ENCODE measurements at regions not wholly inside any gene's neighbourhood (a gene's known extent, or its start where the extent isn't known, plus 50 kb on each side); places are given as distances from the start of the nearest gene placed in this dataset.

DNA sequence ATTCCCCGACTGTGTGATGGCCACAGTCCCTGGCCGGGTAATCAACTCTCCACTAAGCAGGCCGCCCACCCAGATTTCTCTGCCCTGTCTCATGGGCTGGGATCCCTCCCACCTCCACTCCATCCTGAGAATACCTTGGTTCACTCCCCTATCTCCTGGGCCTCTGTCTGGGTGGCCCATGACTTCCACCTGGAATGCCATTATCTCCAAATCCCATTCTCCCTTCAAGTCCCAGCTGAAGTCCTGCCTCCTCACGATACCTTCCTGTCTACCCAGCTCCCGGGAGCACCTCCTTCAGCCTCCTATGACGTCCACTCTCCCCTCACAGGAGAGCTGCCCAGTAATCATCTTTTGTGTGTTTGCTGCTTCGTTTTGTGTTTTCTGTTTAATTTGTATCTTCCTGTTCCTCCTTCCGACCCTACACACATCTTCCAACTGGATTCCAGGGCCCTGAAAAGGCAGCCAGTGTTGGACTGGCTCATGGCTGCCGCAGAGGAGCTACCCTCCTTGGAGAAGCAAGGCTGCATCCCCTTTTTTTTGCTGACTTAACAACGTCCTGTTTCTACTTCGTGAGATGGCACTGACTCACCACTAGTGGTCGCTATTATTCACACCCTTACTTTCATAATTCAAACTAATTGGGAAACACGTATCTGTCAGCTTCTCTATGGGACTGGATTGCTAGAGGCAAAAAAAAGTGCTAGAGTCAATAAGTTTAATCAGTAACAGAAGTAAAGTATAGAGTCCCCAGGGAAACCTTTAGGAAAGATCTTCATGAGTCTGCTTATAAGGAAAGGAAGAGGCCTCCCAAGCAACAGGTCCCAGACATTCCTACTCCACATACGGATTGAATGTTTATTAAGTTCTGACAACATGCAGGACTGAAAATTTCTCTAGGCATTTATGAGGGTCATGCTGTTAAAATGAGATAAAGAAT lies 171.9 kb upstream of the GATA6 start:
- H3K4me3 ChIP-seq (replicated peaks; ENCODE audit: low read depth, low read length), result no peak overlapping the region
- peak; percentile 26 for DNase-seq (ENCODE audit: extremely low read depth, insufficient read length)
- H3K36me3 ChIP-seq (ENCODE audit: control insufficient read depth, insufficient read depth, low read length), result no peaks in the 10 kb centered on the region
- H3K27me3 ChIP-seq (replicated peaks; ENCODE audit: control insufficient read depth, insufficient read depth, low read length), result no peaks in the 10 kb centered on the region
- TF ChIP-seq CTCF (IDR thresholded peaks at IDR 0.05; ENCODE audit: insufficient read depth, low read length, poor library complexity, severe bottlenecking), result peak; percentile 82

DNA sequence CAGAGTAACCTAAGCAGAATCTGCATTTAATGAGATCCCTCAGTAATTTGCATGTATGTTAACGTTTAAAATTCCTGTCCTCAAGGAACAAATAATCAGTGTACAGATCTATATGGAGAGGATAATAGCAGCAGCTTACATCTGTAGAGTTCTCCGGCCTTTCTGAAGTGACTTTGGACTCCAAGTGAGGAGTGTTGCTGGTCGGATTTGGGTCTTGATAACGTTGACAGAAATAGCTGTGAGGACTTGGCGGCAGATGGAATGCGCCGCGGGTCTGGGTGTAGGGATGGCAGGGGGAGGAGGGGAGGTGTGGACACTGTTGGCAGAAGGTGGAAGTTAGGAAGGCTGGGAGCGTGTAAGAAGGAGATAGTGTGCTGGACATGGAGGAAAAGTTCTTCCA lies 170.9 kb upstream of the GATA6 start:
- DNase-seq (ENCODE audit: extremely low read depth, insufficient read length), result no peak
- no peak for TF ChIP-seq CTCF (IDR thresholded peaks at IDR 0.05; ENCODE audit: insufficient read depth, low read length, poor library complexity, severe bottlenecking)
- Histone ChIP-seq H3K36me3 (ENCODE audit: control insufficient read depth, insufficient read depth, low read length) (no peaks in the 10 kb centered on the region), H3K4me3 (replicated peaks; ENCODE audit: low read depth, low read length) (no peak overlapping the region), H3K27me3 (replicated peaks; ENCODE audit: control insufficient read depth, insufficient read depth, low read length) (no peaks in the 10 kb centered on the region)

DNA sequence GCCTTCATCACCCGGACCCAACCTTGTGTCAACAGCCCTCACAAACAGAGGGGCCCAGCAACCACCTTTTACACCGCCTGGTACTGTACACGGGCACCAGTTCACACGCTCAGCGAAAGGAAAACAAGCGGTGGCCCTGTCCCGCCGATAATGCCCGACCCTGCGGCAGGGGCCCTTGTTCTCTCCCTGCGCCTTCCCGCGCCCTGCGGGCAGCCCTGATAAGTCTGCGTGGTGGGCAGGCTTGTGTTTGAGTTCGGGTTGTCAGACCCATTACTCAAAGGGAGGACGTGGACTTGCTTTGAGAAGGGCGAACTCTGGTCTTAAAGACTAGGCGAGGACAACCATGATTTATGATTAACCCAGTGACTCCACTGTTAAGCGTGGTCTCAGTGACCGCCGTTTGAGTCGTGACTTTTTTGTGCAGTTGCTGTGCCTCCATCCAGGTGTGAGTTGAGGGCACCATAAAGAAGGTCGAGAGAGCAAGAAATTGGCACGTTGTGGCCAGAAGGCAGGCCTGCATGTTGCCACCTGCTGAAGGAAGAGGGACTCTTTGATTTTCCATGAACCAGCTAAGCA lies 167.4 kb upstream of the GATA6 start:
- no peak for TF ChIP-seq CTCF (IDR thresholded peaks at IDR 0.05; ENCODE audit: insufficient read depth, low read length, poor library complexity, severe bottlenecking)
- DNase-seq (ENCODE audit: extremely low read depth, insufficient read length), result no peak
- Histone ChIP-seq H3K4me3 (replicated peaks; ENCODE audit: low read depth, low read length) (no peak overlapping the region), H3K36me3 (ENCODE audit: control insufficient read depth, insufficient read depth, low read length) (no peaks in the 10 kb centered on the region), H3K27me3 (replicated peaks; ENCODE audit: control insufficient read depth, insufficient read depth, low read length) (no peaks in the 10 kb centered on the region)

DNA sequence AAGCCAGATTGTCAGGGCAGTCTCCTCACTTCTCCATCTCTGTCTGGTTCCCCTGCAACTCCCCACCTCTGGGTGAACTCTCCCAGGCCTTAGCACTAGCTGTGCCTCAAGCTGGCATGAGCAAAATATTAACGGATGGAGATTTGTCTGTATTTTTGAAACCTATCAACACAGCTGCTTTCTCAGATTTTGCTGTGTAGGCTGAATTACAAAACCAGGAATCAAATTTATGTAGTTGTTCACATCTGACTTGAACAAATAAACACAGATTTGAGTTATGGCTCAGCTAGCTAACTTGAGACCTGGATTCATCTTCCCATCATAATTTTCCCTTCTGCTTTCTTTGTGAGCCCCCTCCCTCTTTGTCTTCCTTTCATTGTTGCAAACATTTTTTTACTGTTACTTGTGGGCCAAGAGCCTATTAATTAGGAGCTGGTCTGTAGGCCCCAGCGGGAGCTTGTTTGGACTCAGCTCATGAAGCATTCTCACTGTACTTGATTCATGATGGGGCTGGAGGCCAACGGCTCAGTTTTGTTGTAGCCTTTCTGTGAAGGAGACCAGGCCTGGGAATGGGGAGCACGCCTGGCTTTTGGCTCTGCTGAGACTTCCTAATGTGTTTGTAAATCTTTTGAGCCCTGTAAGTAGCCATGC lies 164.1 kb upstream of the GATA6 start:
- no peak for TF ChIP-seq CTCF (IDR thresholded peaks at IDR 0.05; ENCODE audit: insufficient read depth, low read length, poor library complexity, severe bottlenecking)
- Histone ChIP-seq H3K36me3 (ENCODE audit: control insufficient read depth, insufficient read depth, low read length) (no peaks in the 10 kb centered on the region), H3K4me3 (replicated peaks; ENCODE audit: low read depth, low read length) (no peak overlapping the region), H3K27me3 (replicated peaks; ENCODE audit: control insufficient read depth, insufficient read depth, low read length) (no peaks in the 10 kb centered on the region)
- no peak for DNase-seq (ENCODE audit: extremely low read depth, insufficient read length)

- no peak overlapping the region for H3K4me3 ChIP-seq (replicated peaks; ENCODE audit: low read depth, low read length)
- no peaks in the 10 kb centered on the region for H3K27me3 ChIP-seq (replicated peaks; ENCODE audit: control insufficient read depth, insufficient read depth, low read length)
- no peak for TF ChIP-seq CTCF (IDR thresholded peaks at IDR 0.05; ENCODE audit: insufficient read depth, low read length, poor library complexity, severe bottlenecking)
- no peak for DNase-seq (ENCODE audit: extremely low read depth, insufficient read length)
- no peaks in the 10 kb centered on the region for H3K36me3 ChIP-seq (ENCODE audit: control insufficient read depth, insufficient read depth, low read length)
Observed at GRCh38 chr18:22006458-22006857, 162.9 kb upstream of the GATA6 start.

Data from GM06990 (cell line).